B cell (primary cell): ENCODE measurements at regions not wholly inside any gene's neighbourhood (a gene's known extent, or its start where the extent isn't known, plus 50 kb on each side); places are given as distances from the start of the nearest gene placed in this dataset.

Experiments used
- ATAC-seq: fragments of 200-7000 bp; cut with Tn5 transposase; one replicate; pipeline ENCODE4 v1.10.0; 2021; ENCODE audit warnings: low read depth, mild to moderate bottlenecking, moderate number of reproducible peaks, moderate library complexity
- CTCF ChIA-PET: fragments of 350-600 bp; sonication (Branson Sonifier 250); formaldehyde crosslinking; loops from one replicate; lab custom pipeline; 2021; ENCODE audit warnings: antibody characterized with exemption, inconsistent platforms; lab: Charles Lee
- POLR2A ChIA-PET: fragments of 350-600 bp; sonication (Branson Sonifier 250); formaldehyde crosslinking; loops from one replicate; lab custom pipeline; 2021; ENCODE audit warnings: antibody characterized with exemption; lab: Charles Lee
- DNase-seq: peaks from one replicate; pipeline ENCODE4 v3.0.0; 2013
- H2AFZ ChIP-seq: 2 replicates; pipeline ENCODE4 v1.6.1; 2012; ENCODE audit warnings: mild to moderate bottlenecking, low read depth, low read length; ENCODE audit not compliant: insufficient read depth, poor library complexity, severe bottlenecking
- H3K27ac ChIP-seq, 2 donors: 1 replicate in 1 of 2; 2 replicates in 1 of 2; pipeline ENCODE4 v1.5.1; 2012 to 2013; ENCODE audit warnings: low read length in 2 of 2, mild to moderate bottlenecking in 2 of 2, moderate library complexity in 1 of 2
- H3K27me3 ChIP-seq, 4 experiments: fragments of 200-600 bp in 1 of 4; sonication (generic) in 1 of 4; replicated peaks in 1 of 4; 1 replicate in 2 of 4; 2 replicates in 2 of 4; pipeline versions ENCODE4 v1.6.1 to v1.7.0; 2013 to 2016; ENCODE audit warnings: low read length in 3 of 4, mild to moderate bottlenecking in 2 of 4, mixed read lengths in 1 of 4, moderate library complexity in 1 of 4; ENCODE audit not compliant: insufficient read depth in 4 of 4, control insufficient read depth in 3 of 4; ENCODE audit errors: control extremely low read depth in 1 of 4
- H3K36me3 ChIP-seq, 2 experiments: replicated peaks in 1 of 2; 1 replicate in 1 of 2; 2 replicates in 1 of 2; pipeline versions ENCODE4 v1.6.1 to v1.7.1; 2013; ENCODE audit warnings: low read length in 1 of 2; ENCODE audit not compliant: insufficient read depth in 2 of 2, control insufficient read depth in 1 of 2; ENCODE audit errors: control extremely low read depth in 1 of 2, extremely low read depth in 1 of 2
- H3K4me1 ChIP-seq, 2 donors: fragments of 200-600 bp in 1 of 2; sonication (generic) in 1 of 2; 1 replicate in 1 of 2; 2 replicates in 1 of 2; pipeline versions ENCODE4 v1.5.1 to v1.6.1; 2013 to 2017; ENCODE audit warnings: low read length in 2 of 2; ENCODE audit not compliant: control insufficient read depth in 2 of 2, insufficient read depth in 2 of 2
- H3K4me2 ChIP-seq: replicated peaks from 2 replicates; pipeline ENCODE3; 2012; ENCODE audit warnings: mild to moderate bottlenecking, low read depth, low read length; ENCODE audit not compliant: poor library complexity, severe bottlenecking
- H3K4me3 ChIP-seq, 5 experiments: fragments of 200-600 bp in 1 of 5; sonication (generic) in 1 of 5; 1 replicate in 3 of 5; 2 replicates in 2 of 5; pipeline versions ENCODE4 v1.5.1 to v1.7.0; 2011 to 2016; ENCODE audit warnings: low read length in 4 of 5, mild to moderate bottlenecking in 4 of 5, low read depth in 2 of 5, control low read depth in 1 of 5, moderate library complexity in 1 of 5; ENCODE audit not compliant: insufficient read depth in 1 of 5; ENCODE audit errors: control extremely low read depth in 1 of 5, extremely low read depth in 1 of 5
- H3K79me2 ChIP-seq: fragments of 200-600 bp; sonication (generic); one replicate; pipeline ENCODE4 v1.6.0; 2016; ENCODE audit warnings: low read length; ENCODE audit not compliant: control insufficient read depth, insufficient read depth
- H3K9ac ChIP-seq: fragments of 200-600 bp; sonication (generic); 2 replicates; pipeline ENCODE4 v1.6.1; 2017; ENCODE audit warnings: mild to moderate bottlenecking, low read length, moderate library complexity
- H3K9me3 ChIP-seq, 3 donors: one replicate each; pipeline versions ENCODE4 v1.6.1 to v1.7.1; 2013; ENCODE audit warnings: low read length in 2 of 3; ENCODE audit not compliant: control insufficient read depth in 2 of 3, insufficient read depth in 1 of 3; ENCODE audit errors: control extremely low read depth in 1 of 3
- H4K20me1 ChIP-seq: 2 replicates; pipeline ENCODE4 v1.6.0; 2012; ENCODE audit warnings: mild to moderate bottlenecking, low read length; ENCODE audit not compliant: insufficient read depth, control insufficient read depth, poor library complexity, severe bottlenecking
- H3K27ac Mint-ChIP-seq: one replicate; pipeline ENCODE4 v1.8.0; 2021; ENCODE audit warnings: mixed read lengths
- H3K27me3 Mint-ChIP-seq: one replicate; pipeline ENCODE4 v1.8.0; 2021; ENCODE audit warnings: mixed read lengths
- H3K4me1 Mint-ChIP-seq: one replicate; pipeline ENCODE4 v1.8.0; 2021; ENCODE audit warnings: mixed read lengths
- H3K4me3 Mint-ChIP-seq: one replicate; pipeline ENCODE4 v1.8.0; 2021; ENCODE audit warnings: mixed read lengths
- H3K9me3 Mint-ChIP-seq: one replicate; pipeline ENCODE4 v1.8.0; 2022; ENCODE audit warnings: mixed read lengths; ENCODE audit not compliant: insufficient read depth
- EZH2 ChIP-seq: IDR thresholded peaks from 2 replicates; pipeline ENCODE4 v1.6.1; 2012; ENCODE audit warnings: borderline replicate concordance, low read depth, mild to moderate bottlenecking, moderate library complexity, low read length; ENCODE audit not compliant: insufficient read depth, poor library complexity, severe bottlenecking
- WGBS: methylation state at CpG from one replicate; pipeline ENCODE4 v1.1.5; 2013; ENCODE audit warnings: missing lambda C conversion rate; ENCODE audit not compliant: insufficient coverage; 5-methylcytosine and 5-hydroxymethylcytosine counted together
- intact Hi-C: fragments of 100-400 bp; cut with micrococcal nuclease; formaldehyde crosslinking; loops from one replicate; pipeline ENCODE4 v1.10.0; 2022
- TF ChIP-seq, protein P1 (sequence below): fragments of 200-600 bp; IDR thresholded peaks from one replicate; pipeline ENCODE4 v1.8.0; 2022; ENCODE audit warnings: antibody characterized with exemption, mild to moderate bottlenecking

- H3K79me2 ChIP-seq: no peaks in the 10 kb centered on the region
- H4K20me1 ChIP-seq: no peaks in the 10 kb centered on the region
- Mint-ChIP-seq H3K9me3 (no peaks in the 10 kb centered on the region), H3K27me3 (no peaks in the 10 kb centered on the region), H3K4me1 (no peaks in the 10 kb centered on the region), H3K4me3 (no peak overlapping the region), H3K27ac (no peak overlapping the region)
- ChIA-PET POLR2A (no interaction called here), CTCF (interaction anchor here (1.8 kb wide), 1 partner anchor 645 kb away, joined by 9 read pairs; no protein-coding TSS in a partner anchor)
- TF ChIP-seq EZH2: no peak
- TF ChIP-seq, protein P1, sequence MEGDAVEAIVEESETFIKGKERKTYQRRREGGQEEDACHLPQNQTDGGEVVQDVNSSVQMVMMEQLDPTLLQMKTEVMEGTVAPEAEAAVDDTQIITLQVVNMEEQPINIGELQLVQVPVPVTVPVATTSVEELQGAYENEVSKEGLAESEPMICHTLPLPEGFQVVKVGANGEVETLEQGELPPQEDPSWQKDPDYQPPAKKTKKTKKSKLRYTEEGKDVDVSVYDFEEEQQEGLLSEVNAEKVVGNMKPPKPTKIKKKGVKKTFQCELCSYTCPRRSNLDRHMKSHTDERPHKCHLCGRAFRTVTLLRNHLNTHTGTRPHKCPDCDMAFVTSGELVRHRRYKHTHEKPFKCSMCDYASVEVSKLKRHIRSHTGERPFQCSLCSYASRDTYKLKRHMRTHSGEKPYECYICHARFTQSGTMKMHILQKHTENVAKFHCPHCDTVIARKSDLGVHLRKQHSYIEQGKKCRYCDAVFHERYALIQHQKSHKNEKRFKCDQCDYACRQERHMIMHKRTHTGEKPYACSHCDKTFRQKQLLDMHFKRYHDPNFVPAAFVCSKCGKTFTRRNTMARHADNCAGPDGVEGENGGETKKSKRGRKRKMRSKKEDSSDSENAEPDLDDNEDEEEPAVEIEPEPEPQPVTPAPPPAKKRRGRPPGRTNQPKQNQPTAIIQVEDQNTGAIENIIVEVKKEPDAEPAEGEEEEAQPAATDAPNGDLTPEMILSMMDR: no peak
- H2AFZ ChIP-seq: no peak overlapping the region
- H3K4me1 ChIP-seq: no peaks in the 10 kb centered on the region
- H3K27me3 ChIP-seq: no peaks in the 10 kb centered on the region
- no peak overlapping the region for H3K4me3 ChIP-seq
- H3K27ac ChIP-seq: no peak overlapping the region
- no peak overlapping the region for H3K4me2 ChIP-seq
- no peaks in the 10 kb centered on the region for H3K36me3 ChIP-seq
- no peak for DNase-seq
- intact Hi-C loops: no loop called here
- peaks cover 0 to 2% (median 0%) of the 10 kb centered on the region in 3 donors for H3K9me3 ChIP-seq
- no CpG with 5 or more reads among the region's 2 CpGs for WGBS
- H3K9ac ChIP-seq: no peak overlapping the region
- ATAC-seq: no peak
Observed at GRCh38 chr2:40559175-40559574, 107.3 kb upstream of the SLC8A1 start.

- no peaks in the 10 kb centered on the region for H3K4me1 Mint-ChIP-seq
- H3K9me3 ChIP-seq: peaks cover 0 to 2% (median 0%) of the 10 kb centered on the region in 3 donors
- no peak overlapping the region for H3K4me3 ChIP-seq
- no peaks in the 10 kb centered on the region for H3K27me3 ChIP-seq
- H3K27ac ChIP-seq: no peak overlapping the region
- intact Hi-C loops: no loop called here
- H2AFZ ChIP-seq: no peak overlapping the region
- no peak overlapping the region for H3K4me3 Mint-ChIP-seq
- ATAC-seq: no peak
- no peak for TF ChIP-seq EZH2
- TF ChIP-seq, protein P1: no peak
- H3K27ac Mint-ChIP-seq: no peak overlapping the region
- H3K36me3 ChIP-seq: no peaks in the 10 kb centered on the region
- POLR2A ChIA-PET: no interaction called here
- CTCF ChIA-PET: interaction anchor here (2.3 kb wide), 1 partner anchor 9 kb away, joined by 16 read pairs; no protein-coding TSS in a partner anchor
- no peaks in the 10 kb centered on the region for H3K9me3 Mint-ChIP-seq
- H3K27me3 Mint-ChIP-seq: no peaks in the 10 kb centered on the region
- no CpG with 5 or more reads among the region's 2 CpGs for WGBS
- H3K4me2 ChIP-seq: no peak overlapping the region
- DNase-seq: no peak
- no peak overlapping the region for H3K9ac ChIP-seq
- no peaks in the 10 kb centered on the region for H4K20me1 ChIP-seq
- no peaks in the 10 kb centered on the region for H3K79me2 ChIP-seq
- no peaks in the 10 kb centered on the region for H3K4me1 ChIP-seq
Observed at GRCh38 chr2:40564184-40564583, 112.3 kb upstream of the SLC8A1 start.
